H1 (cell line): ENCODE measurements at regions not wholly inside any gene's neighbourhood (a gene's known extent, or its start where the extent isn't known, plus 50 kb on each side); places are given as distances from the start of the nearest gene placed in this dataset.

Experiments
- BCL11A ChIP-seq, 2 experiments: IDR thresholded peaks; one replicate each; pipeline ENCODE4 v1.6.1; 2011; ENCODE audit warnings: low read depth in 2 of 2, low read length in 2 of 2, mild to moderate bottlenecking in 2 of 2
- CHD7 ChIP-seq: fragments of 300-600 bp; sonication (generic); IDR thresholded peaks from 2 replicates; pipeline ENCODE4 v1.7.1; 2012; ENCODE audit warnings: low read length, moderate library complexity, mild to moderate bottlenecking, inconsistent platforms; ENCODE audit not compliant: insufficient replicate concordance
- EP300 ChIP-seq, 2 experiments: IDR thresholded peaks; 1 replicate in 1 of 2; 2 replicates in 1 of 2; pipeline ENCODE4 v1.6.1; 2011 to 2012; ENCODE audit warnings: low read depth in 2 of 2, low read length in 2 of 2, mild to moderate bottlenecking in 2 of 2, borderline replicate concordance in 1 of 2, inconsistent platforms in 1 of 2, moderate library complexity in 1 of 2
- EZH2 ChIP-seq: fragments of 200-600 bp; sonication (generic); IDR thresholded peaks from 2 replicates; pipeline ENCODE4 v1.7.1; 2012; ENCODE audit warnings: low read depth, mild to moderate bottlenecking, moderate library complexity, low read length, inconsistent platforms; ENCODE audit not compliant: severe bottlenecking
- GTF2F1 ChIP-seq: IDR thresholded peaks from 2 replicates; pipeline ENCODE4 v1.6.1; 2012; ENCODE audit warnings: low read depth, low read length, improper control_type of control experiment, borderline replicate concordance
- RAD21 ChIP-seq, 2 experiments: IDR thresholded peaks in 1 of 2; conservative IDR thresholded peaks in 1 of 2; 2 replicates each; pipeline ENCODE4 v1.6.1; 2011; ENCODE audit warnings: low read depth in 2 of 2, low read length in 2 of 2, improper control_type of control experiment in 1 of 2, inconsistent platforms in 1 of 2, mild to moderate bottlenecking in 1 of 2, moderate library complexity in 1 of 2
- RFX5 ChIP-seq: IDR thresholded peaks from 2 replicates; pipeline ENCODE4 v1.6.1; 2011; ENCODE audit warnings: low read depth, low read length, improper control_type of control experiment, borderline replicate concordance

- TF ChIP-seq CHD7 (no peak), EZH2 (no peak), BCL11A (IDR thresholded peaks at IDR 0.05; ENCODE audit: low read depth in 2 of 2, low read length in 2 of 2) (no peak), EP300 (IDR thresholded peaks at IDR 0.05; ENCODE audit: borderline replicate concordance in 1 of 2, low read depth in 2 of 2, low read length in 2 of 2) (no peak), GTF2F1 (no peak), RFX5 (no peak), RAD21 (IDR thresholded peaks at IDR 0.05 in 1 of 2, conservative IDR thresholded peaks at IDR 0.05 in 1 of 2; ENCODE audit: low read depth in 2 of 2, low read length in 2 of 2) (no peak)
Observed at GRCh38 chr2:230627806-230628724, 84.6 kb upstream of the CAB39 start (continued).
